K562 (cell line): ENCODE measurements at regions not wholly inside any gene's neighbourhood (a gene's known extent, or its start where the extent isn't known, plus 50 kb on each side); places are given as distances from the start of the nearest gene placed in this dataset.
A peak's percentile ranks its signal among the peaks of the same experiment; 100 is the strongest.

Experiments used
- ATAC-seq: fragments of 200-7000 bp; cut with Tn5 transposase; 3 replicates; pipeline ENCODE4 v1.9.1; 2020; ENCODE audit warnings: moderate library complexity
- BruUV-seq: library from RNA; stranded (reverse); fragments of 400-500 nt; replicated peaks from 2 replicates; lab custom pipeline; 2021; lab: Mats Ljungman, UMichigan
- CTCF ChIA-PET: fragments of 300-600 bp; formaldehyde crosslinking; extraction: SDS; loops from one replicate; lab custom pipeline; 2021; ENCODE audit warnings: low intra/inter-chr PET ratio; lab: Yijun Ruan, JAX
- POLR2A ChIA-PET: fragments of 300-600, 350-650 bp; sonication (Branson Sonifier 250); formaldehyde crosslinking; extraction: SDS; loops from one replicate; lab custom pipeline; 2021; ENCODE audit warnings: antibody characterized with exemption, inconsistent platforms; lab: Yijun Ruan, JAX
- DNase-seq, 4 experiments: peaks; one replicate each; pipeline versions ENCODE4 v3.0.0 to v3.0.0-alpha.2; 2011 to 2018; ENCODE audit warnings: low spot score in 3 of 4, mixed read lengths in 3 of 4; ENCODE audit errors: extremely low read depth in 1 of 4
- FAIRE-seq: peaks from 2 replicates; lab custom pipeline; 2011; peaks lifted over from hg19 to GRCh38; lab: Jason Lieb, UNC
- H2AFZ ChIP-seq: 2 replicates; pipeline ENCODE4 v1.6.0; 2011; ENCODE audit warnings: low read depth, low read length, control low read depth, inconsistent platforms
- H3K27ac ChIP-seq: fragments of 200-600 bp; 3 replicates; pipeline ENCODE4 v1.8.0; 2011; ENCODE audit warnings: low read depth, mild to moderate bottlenecking, control low read depth, inconsistent platforms, low read length, moderate library complexity, mixed read lengths; ENCODE audit errors: extremely low read depth
- H3K27me3 ChIP-seq, 2 experiments: fragments of 300-600 bp in 1 of 2; 2 replicates in 1 of 2; 3 replicates in 1 of 2; pipeline versions ENCODE4 v1.6.0 to v1.8.0; 2011; ENCODE audit warnings: inconsistent platforms in 2 of 2, low read length in 2 of 2, mild to moderate bottlenecking in 1 of 2, mixed read lengths in 1 of 2, moderate library complexity in 1 of 2; ENCODE audit not compliant: control insufficient read depth in 2 of 2, insufficient read depth in 2 of 2
- H3K36me3 ChIP-seq: fragments of 300-600 bp; 3 replicates; pipeline ENCODE4 v1.8.0; 2011; ENCODE audit warnings: mild to moderate bottlenecking, low read length, inconsistent platforms; ENCODE audit not compliant: control insufficient read depth, insufficient read depth
- H3K4me1 ChIP-seq, 2 experiments: fragments of 200-600 bp in 1 of 2; replicated peaks in 1 of 2; 2 replicates in 1 of 2; 3 replicates in 1 of 2; pipeline versions ENCODE4 v1.5.1 to v1.8.0; 2011; ENCODE audit warnings: inconsistent platforms in 2 of 2, low read length in 2 of 2, mild to moderate bottlenecking in 1 of 2, mixed read lengths in 1 of 2, moderate library complexity in 1 of 2; ENCODE audit not compliant: control insufficient read depth in 2 of 2, insufficient read depth in 2 of 2
- H3K4me2 ChIP-seq: 2 replicates; pipeline ENCODE4 v1.6.1; 2011; ENCODE audit warnings: low read length, control low read depth, inconsistent platforms, mixed read lengths; ENCODE audit not compliant: insufficient read depth
- H3K4me3 ChIP-seq: fragments of 200-600 bp; sonication (generic), shearing (Covaris generic); 2 replicates; pipeline ENCODE4 v1.5.1; 2016; ENCODE audit warnings: control low read depth, inconsistent platforms
- H3K79me2 ChIP-seq: fragments of 200-600 bp; 3 replicates; pipeline ENCODE4 v1.8.0; 2011; ENCODE audit warnings: low read length, inconsistent platforms; ENCODE audit not compliant: control insufficient read depth, insufficient read depth
- H3K9ac ChIP-seq, 2 experiments: 2 replicates each; pipeline versions ENCODE4 v1.6.0 to v1.6.1; 2011; ENCODE audit warnings: low read depth in 2 of 2, low read length in 2 of 2, control low read depth in 1 of 2, inconsistent platforms in 1 of 2, mild to moderate bottlenecking in 1 of 2, mixed read lengths in 1 of 2; ENCODE audit not compliant: insufficient read depth in 1 of 2
- H3K9me1 ChIP-seq: one replicate; pipeline ENCODE4 v1.6.0; 2011; ENCODE audit warnings: inconsistent platforms, mild to moderate bottlenecking, low read length, moderate library complexity; ENCODE audit not compliant: control insufficient read depth, insufficient read depth
- H3K9me3 ChIP-seq: replicated peaks from 2 replicates; pipeline ENCODE4 v1.5.1; 2011; ENCODE audit warnings: low read depth, low read length, inconsistent platforms; ENCODE audit not compliant: control insufficient read depth, insufficient read depth
- H4K20me1 ChIP-seq: replicated peaks from 2 replicates; pipeline ENCODE4 v1.6.1; 2011; ENCODE audit warnings: low read length, inconsistent platforms, mixed read lengths; ENCODE audit not compliant: control insufficient read depth, insufficient read depth
- CBX5 ChIP-seq: IDR thresholded peaks from 2 replicates; pipeline ENCODE4 v1.6.1; 2014; ENCODE audit warnings: low read depth, borderline replicate concordance
- E2F5 ChIP-seq: sonication (generic); formaldehyde crosslinking; IDR thresholded peaks from 2 replicates; pipeline ENCODE4 v1.8.0; 2022; ENCODE audit warnings: mild to moderate bottlenecking, missing genetic modification reagents
- FOS ChIP-seq: IDR thresholded peaks from 3 replicates; pipeline ENCODE4 v1.6.1; 2011; ENCODE audit not compliant: insufficient read length; ENCODE audit errors: extremely low read depth
- HDGF ChIP-seq: fragments of 450-650 bp; IDR thresholded peaks from 2 replicates; pipeline ENCODE4 v1.6.1; 2016
- KLF1 ChIP-seq: fragments of 450-650 bp; IDR thresholded peaks from 2 replicates; pipeline ENCODE4 v1.6.1; 2016; ENCODE audit warnings: missing genetic modification characterization, missing compliant biosample characterization
- POLR2AphosphoS2 ChIP-seq: IDR thresholded peaks from 2 replicates; pipeline ENCODE4 v1.6.1; 2012; ENCODE audit warnings: low read length, improper control_type of control experiment
- SIX5 ChIP-seq, 2 experiments: IDR thresholded peaks; 2 replicates each; pipeline ENCODE4 v1.6.1; 2011; ENCODE audit warnings: low read length in 2 of 2, borderline replicate concordance in 1 of 2, low read depth in 1 of 2, mild to moderate bottlenecking in 1 of 2, moderate library complexity in 1 of 2; ENCODE audit not compliant: insufficient read depth in 1 of 2
- ZC3H4 ChIP-seq: sonication (generic); formaldehyde crosslinking; IDR thresholded peaks from 2 replicates; pipeline ENCODE4 v1.9.0; 2021; ENCODE audit warnings: missing genetic modification reagents, borderline replicate concordance
- ZNF740 ChIP-seq, 3 experiments: fragments of 200-800 bp in 1 of 3; sonication (Bioruptor generic) in 1 of 3; sonication (generic) in 1 of 3; formaldehyde crosslinking in 1 of 3; IDR thresholded peaks; 2 replicates each; pipeline versions ENCODE4 v1.6.1 to v1.8.0; 2016 to 2022; ENCODE audit warnings: mild to moderate bottlenecking in 2 of 3, missing compliant biosample characterization in 2 of 3, missing genetic modification characterization in 2 of 3, missing genetic modification reagents in 1 of 3
- WGBS: fragments of 100-300 bp; shearing (Covaris generic); methylation state at CpG from one replicate; pipeline ENCODE4 v1.1.6; 2016; ENCODE audit warnings: low coverage, mixed read lengths; ENCODE audit not compliant: insufficient coverage; ENCODE audit errors: missing lambda C conversion rate; 5-methylcytosine and 5-hydroxymethylcytosine counted together
- in situ Hi-C: fragments of 300-500 bp; cut with MboI; formaldehyde crosslinking; loops from 4 replicates; pipeline ENCODE4 v1.15.0; 2018; ENCODE audit warnings: inconsistent platforms, mixed read lengths
- intact Hi-C: fragments of 100-400 bp; cut with micrococcal nuclease; formaldehyde crosslinking; loops from 2 replicates; pipeline ENCODE4 v1.14.2; 2022

GRCh38 chr1:172939475-172939874 lies 111.3 kb downstream of the TNFSF18 start:
- POLR2A ChIA-PET, result no interaction called here
- no peak overlapping the region for H3K27ac ChIP-seq
- DNase-seq, result no peak

More at GRCh38 chr1:172939475-172939874, 111.3 kb downstream of the TNFSF18 start:
- in situ Hi-C loops, result no loop called here
- intact Hi-C loops, result loop anchor here (10.0 kb wide), 1 partner anchor 195 kb away; no protein-coding TSS in a partner anchor
- H3K27me3 ChIP-seq, result no peaks in the 10 kb centered on the region
- H3K9me1 ChIP-seq, result no peaks in the 10 kb centered on the region
- H3K4me2 ChIP-seq, result no peak overlapping the region
- H3K9ac ChIP-seq, result no peak overlapping the region
- no peaks in the 10 kb centered on the region for H3K79me2 ChIP-seq
- FAIRE-seq (no peak), ATAC-seq (no peak)
- no peaks in the 10 kb centered on the region for H4K20me1 ChIP-seq
- BruUV-seq, result no TSS peak
- WGBS, result 27% methylated on average over 4 of the region's 4 CpGs
- CTCF ChIA-PET, result no interaction called here
- H3K36me3 ChIP-seq, result no peaks in the 10 kb centered on the region
- no peaks in the 10 kb centered on the region for H3K9me3 ChIP-seq
- H3K4me1 ChIP-seq, result peaks cover 0 to 4% of the 10 kb centered on the region in 2 experiments; a peak in 3 of 5 replicates
- H3K4me3 ChIP-seq, result no peak overlapping the region
- peak overlapping the region; percentile 5; the same call in 1 of the 2 replicates for H2AFZ ChIP-seq
- no peak for TF ChIP-seq POLR2AphosphoS2
- TF ChIP-seq CBX5, result no peak
- TF ChIP-seq HDGF, result no peak
- no peak for TF ChIP-seq FOS
- TF ChIP-seq E2F5 (CRISPR knock-in tag), result no peak
- TF ChIP-seq KLF1, result no peak
- no peak for TF ChIP-seq ZC3H4
- TF ChIP-seq ZNF740 (CRISPR knock-in tag; IDR thresholded peaks at IDR 0.05), result no peak
- no peak for TF ChIP-seq ZNF740 (tag; IDR thresholded peaks at IDR 0.05)
- no peak for TF ChIP-seq SIX5 (IDR thresholded peaks at IDR 0.05; ENCODE audit: borderline replicate concordance in 1 of 2, insufficient read depth in 1 of 2, low read depth in 1 of 2, low read length in 2 of 2)
